SK-N-SH (cell line): ENCODE measurements at regions not wholly inside any gene's neighbourhood (a gene's known extent, or its start where the extent isn't known, plus 50 kb on each side); places are given as distances from the start of the nearest gene placed in this dataset.
A peak's percentile ranks its signal among the peaks of the same experiment; 100 is the strongest.

Source experiments
- CTCF ChIA-PET: fragments of 300-600, 350-600 bp; formaldehyde crosslinking; extraction: SDS; loops from one replicate; lab custom pipeline; 2021; lab: Yijun Ruan, JAX
- POLR2A ChIA-PET: fragments of 350-600 bp; sonication (Branson Sonifier 250); formaldehyde crosslinking; extraction: SDS; loops from one replicate; lab custom pipeline; 2020; ENCODE audit warnings: antibody characterized with exemption, inconsistent platforms; lab: Yijun Ruan, JAX
- DNase-seq: peaks from one replicate; pipeline ENCODE4 v3.0.0; 2012
- H2AFZ ChIP-seq: fragments of 200-600 bp; sonication (generic); 2 replicates; pipeline ENCODE4 v1.8.1; 2016; ENCODE audit warnings: antibody characterized with exemption, mild to moderate bottlenecking, low read depth
- H3F3A ChIP-seq: fragments of 200-600 bp; sonication (generic); replicated peaks from 2 replicates; pipeline ENCODE3; 2016; ENCODE audit warnings: antibody characterized with exemption, mild to moderate bottlenecking; ENCODE audit not compliant: insufficient read depth
- H3K27ac ChIP-seq, 2 experiments: fragments of 200-500 bp in 1 of 2; fragments of 200-600 bp in 1 of 2; sonication (Bioruptor generic) in 1 of 2; sonication (generic), shearing (Covaris generic) in 1 of 2; 2 replicates each; pipeline versions ENCODE4 v1.5.1 to v1.6.1; 2014 to 2016; ENCODE audit warnings: low read depth in 2 of 2, inconsistent platforms in 1 of 2, low read length in 1 of 2, mild to moderate bottlenecking in 1 of 2, mixed read lengths in 1 of 2
- H3K27me3 ChIP-seq: fragments of 200-600 bp; sonication (generic), shearing (Covaris generic); 2 replicates; pipeline ENCODE4 v1.6.1; 2016; ENCODE audit warnings: mixed run types; ENCODE audit not compliant: insufficient read depth
- H3K36me3 ChIP-seq, 2 experiments: fragments of 200-500 bp in 1 of 2; fragments of 200-600 bp in 1 of 2; sonication (Bioruptor generic) in 1 of 2; sonication (generic) in 1 of 2; replicated peaks in 1 of 2; 2 replicates each; pipeline versions ENCODE3 to v1.5.1; 2014 to 2016; ENCODE audit warnings: low read length in 1 of 2, mild to moderate bottlenecking in 1 of 2; ENCODE audit not compliant: insufficient read depth in 2 of 2, control insufficient read depth in 1 of 2
- H3K4me1 ChIP-seq, 2 experiments: fragments of 200-500 bp in 1 of 2; fragments of 200-600 bp in 1 of 2; sonication (Bioruptor generic) in 1 of 2; sonication (generic), shearing (Covaris generic) in 1 of 2; 2 replicates each; pipeline versions ENCODE4 v1.5.1 to v1.6.1; 2014 to 2016; ENCODE audit warnings: low read depth in 1 of 2, low read length in 1 of 2, mixed run types in 1 of 2; ENCODE audit not compliant: insufficient read depth in 2 of 2, control insufficient read depth in 1 of 2
- H3K4me2 ChIP-seq: fragments of 200-600 bp; sonication (generic), shearing (Covaris generic); 2 replicates; pipeline ENCODE4 v1.6.1; 2017; ENCODE audit warnings: mixed run types
- H3K4me3 ChIP-seq, 2 experiments: fragments of 200-500 bp in 1 of 2; fragments of 200-600 bp in 1 of 2; sonication (Bioruptor generic) in 1 of 2; sonication (generic), shearing (Covaris generic) in 1 of 2; 2 replicates each; pipeline versions ENCODE4 v1.5.1 to v1.8.1; 2014 to 2016; ENCODE audit warnings: low read depth in 2 of 2, inconsistent platforms in 1 of 2, low read length in 1 of 2, mild to moderate bottlenecking in 1 of 2, mixed read lengths in 1 of 2, moderate library complexity in 1 of 2
- H3K79me2 ChIP-seq: fragments of 200-600 bp; sonication (generic); 2 replicates; pipeline ENCODE4 v1.8.1; 2017; ENCODE audit warnings: mild to moderate bottlenecking; ENCODE audit not compliant: insufficient read depth
- H3K9ac ChIP-seq: fragments of 200-600 bp; sonication (generic); 2 replicates; pipeline ENCODE4 v1.6.1; 2017; ENCODE audit warnings: mixed run types
- H3K9me2 ChIP-seq: fragments of 200-600 bp; sonication (generic); 2 replicates; pipeline ENCODE4 v1.6.1; 2017; ENCODE audit warnings: mixed run types
- H3K9me3 ChIP-seq: fragments of 200-600 bp; sonication (generic); 2 replicates; pipeline ENCODE4 v1.6.1; 2017; ENCODE audit warnings: mixed run types, mild to moderate bottlenecking, moderate library complexity
- H4K20me1 ChIP-seq: fragments of 200-600 bp; sonication (generic); 2 replicates; pipeline ENCODE4 v1.6.1; 2017; ENCODE audit warnings: mild to moderate bottlenecking, mixed run types; ENCODE audit not compliant: insufficient read depth
- CHD2 ChIP-seq: fragments of 150-350 bp; IDR thresholded peaks from 2 replicates; pipeline ENCODE4 v1.6.1; 2018; ENCODE audit warnings: low read length; ENCODE audit not compliant: partially characterized antibody
- GATA2 ChIP-seq: sonication (generic); formaldehyde crosslinking; IDR thresholded peaks from 2 replicates; pipeline ENCODE4 v1.5.0; 2020; ENCODE audit warnings: mild to moderate bottlenecking, missing genetic modification reagents
- WGBS: methylation state at CpG from one replicate; pipeline ENCODE4 v1.1.6; 2017; ENCODE audit warnings: low lambda C conversion rate; 5-methylcytosine and 5-hydroxymethylcytosine counted together
- TF ChIP-seq, protein P1 (sequence below): fragments of 150-350 bp; IDR thresholded peaks from 2 replicates; pipeline ENCODE4 v1.6.1; 2017; ENCODE audit warnings: antibody characterized with exemption, low read length, low read depth, borderline replicate concordance
- TF ChIP-seq, protein P2 (sequence below): IDR thresholded peaks from 2 replicates; pipeline ENCODE4 v1.6.1; 2012; ENCODE audit warnings: mild to moderate bottlenecking, low read depth, low read length, moderate library complexity

DNA sequence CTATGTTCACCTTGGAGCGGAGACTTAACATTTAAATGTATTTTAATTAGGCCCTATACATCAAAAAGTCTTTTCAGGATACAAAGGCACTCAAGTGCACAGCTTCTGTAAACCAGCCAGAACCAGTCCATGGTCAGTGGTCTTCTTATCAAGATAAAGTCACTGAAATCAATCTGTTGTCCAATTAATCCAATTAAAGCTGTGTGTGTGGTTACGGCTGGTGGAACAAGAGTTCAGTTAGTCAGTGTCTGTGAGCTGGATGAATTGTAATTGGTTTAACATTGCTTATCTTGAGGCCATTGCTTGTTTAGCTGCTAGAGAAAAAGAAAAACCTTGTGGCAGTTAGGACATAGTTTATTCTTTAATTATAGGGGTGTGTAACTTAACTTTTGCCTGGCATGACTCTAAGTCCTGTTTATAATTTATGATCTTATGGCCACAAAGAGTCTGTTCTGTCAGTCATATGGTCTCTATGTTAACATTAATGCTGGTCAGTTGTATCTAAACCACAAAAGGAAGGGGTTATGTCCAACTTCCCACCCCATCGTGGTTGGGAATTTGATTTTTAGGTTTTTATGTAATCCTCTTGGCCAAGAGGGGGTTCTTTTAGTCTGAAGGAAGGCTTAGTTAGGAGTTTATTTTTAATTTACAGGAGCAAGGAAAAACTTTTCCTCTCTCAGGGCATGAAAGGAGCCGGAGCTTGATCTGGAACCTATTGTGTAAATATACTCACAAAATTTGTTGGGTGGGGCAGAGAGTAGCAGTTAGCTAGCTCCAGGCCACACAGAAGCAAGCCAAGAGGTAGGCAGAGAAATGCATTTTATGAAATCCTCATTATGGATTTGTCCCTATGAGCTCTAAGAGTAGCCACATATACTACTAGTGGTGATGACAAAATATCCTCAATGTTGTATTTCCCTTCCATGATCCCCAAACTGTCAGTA, 665.7 kb upstream of the ACTRT1 start:
- POLR2A ChIA-PET = no interaction called here
- no peaks in the 10 kb centered on the region for H3K9me2 ChIP-seq
- H3K27ac ChIP-seq = no peak overlapping the region
- no peak overlapping the region for H3K4me2 ChIP-seq
- 16% methylated on average over 4 of the region's 4 CpGs for WGBS
- H3K4me3 ChIP-seq = no peak overlapping the region
- no peaks in the 10 kb centered on the region for H3K79me2 ChIP-seq
- no peaks in the 10 kb centered on the region for H3K27me3 ChIP-seq
- TF ChIP-seq, protein P1, sequence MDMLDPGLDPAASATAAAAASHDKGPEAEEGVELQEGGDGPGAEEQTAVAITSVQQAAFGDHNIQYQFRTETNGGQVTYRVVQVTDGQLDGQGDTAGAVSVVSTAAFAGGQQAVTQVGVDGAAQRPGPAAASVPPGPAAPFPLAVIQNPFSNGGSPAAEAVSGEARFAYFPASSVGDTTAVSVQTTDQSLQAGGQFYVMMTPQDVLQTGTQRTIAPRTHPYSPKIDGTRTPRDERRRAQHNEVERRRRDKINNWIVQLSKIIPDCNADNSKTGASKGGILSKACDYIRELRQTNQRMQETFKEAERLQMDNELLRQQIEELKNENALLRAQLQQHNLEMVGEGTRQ = no peak
- TF ChIP-seq GATA2 (CRISPR knock-in tag) = peak; percentile 55
- no peaks in the 10 kb centered on the region for H4K20me1 ChIP-seq
- CTCF ChIA-PET = no interaction called here
- no peaks in the 10 kb centered on the region for H3K36me3 ChIP-seq
- H3K9ac ChIP-seq = no peak overlapping the region
- H3F3A ChIP-seq = no peaks in the 10 kb centered on the region
- no peak for DNase-seq
- no peaks in the 10 kb centered on the region for H3K4me1 ChIP-seq
- no peaks in the 10 kb centered on the region for H3K9me3 ChIP-seq
- H2AFZ ChIP-seq = no peak overlapping the region

DNA sequence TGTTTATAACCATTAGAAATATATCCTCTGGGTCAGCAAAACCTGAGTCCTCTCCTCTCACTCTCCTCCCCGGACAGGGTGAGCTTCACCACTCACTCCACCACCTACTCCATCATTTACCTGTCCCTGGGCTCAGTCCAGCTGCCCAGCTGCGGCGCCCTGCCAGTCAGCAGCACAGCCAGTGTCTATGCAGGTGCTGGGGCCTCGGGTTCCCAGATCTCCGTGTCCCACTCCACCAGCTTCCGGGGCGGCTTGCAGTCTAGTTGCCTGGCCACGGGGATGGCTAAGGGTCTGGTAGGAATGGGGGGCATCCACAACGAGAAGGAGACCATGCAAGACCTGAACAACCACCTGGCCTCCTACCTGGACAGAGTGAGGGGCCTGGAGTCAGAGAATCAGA, 662.2 kb upstream of the ACTRT1 start:
- Histone ChIP-seq H3K9me3 (no peaks in the 10 kb centered on the region), H2AFZ (no peak overlapping the region), H3K27me3 (no peaks in the 10 kb centered on the region), H3K4me1 (no peaks in the 10 kb centered on the region), H3K4me2 (no peak overlapping the region), H3K9ac (no peak overlapping the region)
- WGBS = 19% methylated on average over 4 of the region's 9 CpGs
- DNase-seq = no peak
- POLR2A ChIA-PET = no interaction called here
- TF ChIP-seq, protein P2, sequence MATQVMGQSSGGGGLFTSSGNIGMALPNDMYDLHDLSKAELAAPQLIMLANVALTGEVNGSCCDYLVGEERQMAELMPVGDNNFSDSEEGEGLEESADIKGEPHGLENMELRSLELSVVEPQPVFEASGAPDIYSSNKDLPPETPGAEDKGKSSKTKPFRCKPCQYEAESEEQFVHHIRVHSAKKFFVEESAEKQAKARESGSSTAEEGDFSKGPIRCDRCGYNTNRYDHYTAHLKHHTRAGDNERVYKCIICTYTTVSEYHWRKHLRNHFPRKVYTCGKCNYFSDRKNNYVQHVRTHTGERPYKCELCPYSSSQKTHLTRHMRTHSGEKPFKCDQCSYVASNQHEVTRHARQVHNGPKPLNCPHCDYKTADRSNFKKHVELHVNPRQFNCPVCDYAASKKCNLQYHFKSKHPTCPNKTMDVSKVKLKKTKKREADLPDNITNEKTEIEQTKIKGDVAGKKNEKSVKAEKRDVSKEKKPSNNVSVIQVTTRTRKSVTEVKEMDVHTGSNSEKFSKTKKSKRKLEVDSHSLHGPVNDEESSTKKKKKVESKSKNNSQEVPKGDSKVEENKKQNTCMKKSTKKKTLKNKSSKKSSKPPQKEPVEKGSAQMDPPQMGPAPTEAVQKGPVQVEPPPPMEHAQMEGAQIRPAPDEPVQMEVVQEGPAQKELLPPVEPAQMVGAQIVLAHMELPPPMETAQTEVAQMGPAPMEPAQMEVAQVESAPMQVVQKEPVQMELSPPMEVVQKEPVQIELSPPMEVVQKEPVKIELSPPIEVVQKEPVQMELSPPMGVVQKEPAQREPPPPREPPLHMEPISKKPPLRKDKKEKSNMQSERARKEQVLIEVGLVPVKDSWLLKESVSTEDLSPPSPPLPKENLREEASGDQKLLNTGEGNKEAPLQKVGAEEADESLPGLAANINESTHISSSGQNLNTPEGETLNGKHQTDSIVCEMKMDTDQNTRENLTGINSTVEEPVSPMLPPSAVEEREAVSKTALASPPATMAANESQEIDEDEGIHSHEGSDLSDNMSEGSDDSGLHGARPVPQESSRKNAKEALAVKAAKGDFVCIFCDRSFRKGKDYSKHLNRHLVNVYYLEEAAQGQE = no peak
- no peak for TF ChIP-seq CHD2
- TF ChIP-seq, all 33 proteins: peak for 0
- H3K27ac ChIP-seq = no peak overlapping the region
- H3F3A ChIP-seq = no peaks in the 10 kb centered on the region
- no peaks in the 10 kb centered on the region for H3K79me2 ChIP-seq
- no peaks in the 10 kb centered on the region for H4K20me1 ChIP-seq
- H3K9me2 ChIP-seq = no peaks in the 10 kb centered on the region
- no peaks in the 10 kb centered on the region for H3K36me3 ChIP-seq
- H3K4me3 ChIP-seq = no peak overlapping the region
- CTCF ChIA-PET = no interaction called here
